Stomach (tissue), 8 donors: ENCODE measurements at regions not wholly inside any gene's neighbourhood (a gene's known extent, or its start where the extent isn't known, plus 50 kb on each side); places are given as distances from the start of the nearest gene placed in this dataset.

Experiments
- DNase-seq, 2 donors: peaks; one replicate each; pipeline versions ENCODE4 v3.0.0 to v3.0.0-alpha.2; 2013 to 2019
- H3K27ac ChIP-seq, 5 donors: fragments of 200-600 bp in 4 of 5; sonication (generic) in 4 of 5; one replicate each; pipeline ENCODE4 v1.5.1; 2013 to 2019; ENCODE audit warnings: mild to moderate bottlenecking in 1 of 5, moderate library complexity in 1 of 5
- H3K27me3 ChIP-seq, 3 donors: fragments of 200-600 bp; sonication (generic); one replicate each; pipeline ENCODE4 v1.5.1; 2017 to 2019; ENCODE audit warnings: mixed run types in 1 of 3
- H3K36me3 ChIP-seq, 4 donors: fragments of 200-600 bp; sonication (generic); 1 replicate in 3 of 4; 2 replicates in 1 of 4; pipeline ENCODE4 v1.5.1; 2016 to 2019
- H3K4me1 ChIP-seq, 4 donors: fragments of 200-600 bp; sonication (generic); one replicate each; pipeline ENCODE4 v1.5.1; 2016 to 2019
- H3K4me3 ChIP-seq, 4 donors: fragments of 200-600 bp; sonication (generic) in 3 of 4; one replicate each; pipeline ENCODE4 v1.5.1; 2016 to 2019; ENCODE audit warnings: mild to moderate bottlenecking in 1 of 4
- H3K9me3 ChIP-seq, 4 donors: fragments of 200-600 bp; sonication (generic); one replicate each; pipeline ENCODE4 v1.5.1; 2016 to 2019
- CTCF ChIP-seq, 7 experiments: fragments of 450-650 bp in 4 of 7; fragments of 200-600 bp in 3 of 7; sonication (generic) in 3 of 7; IDR thresholded peaks; one replicate each; pipeline ENCODE4 v1.5.1; 2016 to 2019; ENCODE audit warnings: antibody characterized with exemption in 7 of 7, control low read depth in 2 of 7, mild to moderate bottlenecking in 1 of 7
- EP300 ChIP-seq: sonication (generic); formaldehyde crosslinking; IDR thresholded peaks from one replicate; pipeline ENCODE4 v1.6.1; 2017; ENCODE audit warnings: antibody characterized with exemption
- POLR2A ChIP-seq, 4 donors: fragments of 450-650 bp; IDR thresholded peaks; one replicate each; pipeline ENCODE4 v1.6.1; 2016; ENCODE audit warnings: antibody characterized with exemption in 4 of 4, control low read depth in 2 of 4, mild to moderate bottlenecking in 1 of 4, moderate library complexity in 1 of 4
- POLR2AphosphoS5 ChIP-seq, 3 donors: sonication (generic); formaldehyde crosslinking; IDR thresholded peaks; one replicate each; pipeline ENCODE4 v1.6.1; 2016; ENCODE audit warnings: antibody characterized with exemption in 3 of 3
- WGBS, 5 donors: extraction: QIAGEN DNeasy Blood & Tissue Kit in 3 of 5; methylation state at CpG; one replicate each; pipeline versions ENCODE4 v1.1.5 to v1.1.7; 2013 to 2018; 5-methylcytosine and 5-hydroxymethylcytosine counted together
- intact Hi-C: fragments of 100-400 bp; cut with DNase I; formaldehyde crosslinking; loops from one replicate; pipeline ENCODE4 v1.15.1; 2023; ENCODE audit warnings: low total_unique reads
- donor health status: healthy with polysubstance abuse.
- donor health status: Bipolar disorder and iron deficiency.
- donor health status: healthy.

- Histone ChIP-seq H3K9me3 (no peaks in the 10 kb centered on the region), H3K4me3 (no peak overlapping the region), H3K27me3 (no peaks in the 10 kb centered on the region), H3K27ac (no peak overlapping the region), H3K4me1 (no peaks in the 10 kb centered on the region), H3K36me3 (no peaks in the 10 kb centered on the region)
- intact Hi-C loops = no loop called here
- no peak for DNase-seq
- 82 to 100% (median 90%) methylated on average over 1 of the region's 1 CpG for WGBS, 5 donors
- TF ChIP-seq POLR2AphosphoS5 (IDR thresholded peaks at IDR 0.05) (no peak), EP300 (no peak), CTCF (IDR thresholded peaks at IDR 0.05) (no peak), POLR2A (IDR thresholded peaks at IDR 0.05) (no peak)
Observed at GRCh38 chr1:58390091-58390490, 156.4 kb downstream of the OMA1 start.

- no peak for TF ChIP-seq EP300
- intact Hi-C loops = no loop called here
- Histone ChIP-seq H3K27ac (no peak overlapping the region), H3K4me3 (no peak overlapping the region), H3K9me3 (peaks cover 0 to 8% (median 2%) of the 10 kb centered on the region in 4 donors), H3K36me3 (peaks cover 0 to 15% (median 0%) of the 10 kb centered on the region in 4 donors), H3K4me1 (no peaks in the 10 kb centered on the region), H3K27me3 (no peaks in the 10 kb centered on the region)
- DNase-seq = no peak
- 90 to 99% (median 97%) methylated on average over 2 of the region's 2 CpGs for WGBS, 5 donors
Observed at GRCh38 chr1:58380345-58380744, 166.2 kb downstream of the OMA1 start.

DNA sequence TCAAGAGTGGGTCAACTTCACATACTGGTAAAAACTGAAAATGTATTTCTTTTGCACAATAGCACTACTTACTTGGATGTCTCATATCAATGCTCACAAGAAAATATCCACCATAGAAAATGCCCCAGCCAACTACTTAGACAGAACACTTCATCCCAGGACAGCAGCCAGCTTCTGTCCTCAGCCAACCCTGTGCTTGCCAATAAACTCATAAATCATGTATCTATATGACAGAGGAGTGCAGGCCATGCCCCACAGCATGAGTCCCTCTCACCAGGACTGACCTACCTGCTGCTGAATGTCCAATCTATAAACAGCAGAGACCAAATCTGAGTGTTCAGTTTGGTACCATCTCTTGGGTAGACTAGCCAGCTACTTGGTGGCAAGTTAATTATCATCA, 179.3 kb downstream of the OMA1 start:
- Histone ChIP-seq H3K9me3 (peaks cover 0 to 9% (median 7%) of the 10 kb centered on the region in 4 donors), H3K27me3 (no peaks in the 10 kb centered on the region), H3K27ac (no peak overlapping the region), H3K4me3 (no peak overlapping the region), H3K36me3 (peaks cover 0 to 9% (median 0%) of the 10 kb centered on the region in 4 donors), H3K4me1 (no peaks in the 10 kb centered on the region)
- intact Hi-C loops = no loop called here
- DNase-seq = no peak
- no peak for TF ChIP-seq EP300
- TF ChIP-seq CTCF (IDR thresholded peaks at IDR 0.05) = no peak

DNA sequence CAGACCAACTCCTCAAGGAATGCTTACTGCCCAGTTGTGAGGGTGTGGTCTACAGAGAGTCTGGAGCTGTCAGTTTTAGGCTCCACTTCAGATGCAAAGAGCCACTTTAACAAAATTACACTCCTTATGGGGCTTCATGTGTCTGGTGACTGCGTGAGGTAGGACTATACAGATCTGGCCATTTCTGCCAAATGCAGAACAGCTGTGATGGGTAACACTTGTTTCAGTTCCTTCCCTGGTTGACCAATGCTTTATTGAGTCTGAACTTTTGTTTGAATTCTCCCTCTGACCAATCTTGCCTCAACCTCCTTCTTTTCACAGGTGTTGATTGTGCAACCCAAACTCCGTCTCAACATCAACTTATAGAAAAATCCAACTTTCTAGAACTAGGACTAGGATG, 181.2 kb downstream of the OMA1 start:
- WGBS, 5 donors = 84 to 97% (median 93%) methylated on average over 2 of the region's 2 CpGs
- no peak for DNase-seq
- Histone ChIP-seq H3K4me3 (no peak overlapping the region), H3K27ac (no peak overlapping the region), H3K27me3 (no peaks in the 10 kb centered on the region), H3K36me3 (no peaks in the 10 kb centered on the region), H3K9me3 (no peaks in the 10 kb centered on the region), H3K4me1 (no peaks in the 10 kb centered on the region)
- TF ChIP-seq POLR2A (IDR thresholded peaks at IDR 0.05) (no peak), POLR2AphosphoS5 (IDR thresholded peaks at IDR 0.05) (no peak), CTCF (IDR thresholded peaks at IDR 0.05) (no peak), EP300 (no peak)
- intact Hi-C loops = no loop called here

- H3K9me3 ChIP-seq = no peaks in the 10 kb centered on the region
- WGBS, 5 donors = 64 to 76% (median 67%) methylated on average over 3 of the region's 3 CpGs
- TF ChIP-seq CTCF (IDR thresholded peaks at IDR 0.05) (no peak), EP300 (no peak), POLR2AphosphoS5 (IDR thresholded peaks at IDR 0.05) (no peak), POLR2A (IDR thresholded peaks at IDR 0.05) (no peak)
- H3K4me3 ChIP-seq = no peak overlapping the region
- no peak for DNase-seq
- no peaks in the 10 kb centered on the region for H3K4me1 ChIP-seq
- intact Hi-C loops = no loop called here
- no peak overlapping the region for H3K27ac ChIP-seq
- H3K36me3 ChIP-seq = no peaks in the 10 kb centered on the region
- H3K27me3 ChIP-seq = no peaks in the 10 kb centered on the region
Observed at GRCh38 chr1:58363585-58363984, 182.9 kb downstream of the OMA1 start.
